Lower leg skin (tissue), 3 donors: ENCODE measurements at regions not wholly inside any gene's neighbourhood (a gene's known extent, or its start where the extent isn't known, plus 50 kb on each side); places are given as distances from the start of the nearest gene placed in this dataset.

Source experiments
- POLR2A ChIP-seq, 2 donors: fragments of 450-650 bp; IDR thresholded peaks; one replicate each; pipeline ENCODE4 v1.6.1; 2016 to 2017; ENCODE audit warnings: antibody characterized with exemption in 2 of 2, mild to moderate bottlenecking in 1 of 2, moderate library complexity in 1 of 2
- TF ChIP-seq, protein P1 (sequence below), 3 donors: fragments of 450-650 bp; IDR thresholded peaks; one replicate each; pipeline ENCODE4 v1.5.1; 2016; ENCODE audit warnings: antibody characterized with exemption in 3 of 3, mild to moderate bottlenecking in 3 of 3, moderate library complexity in 2 of 3

DNA sequence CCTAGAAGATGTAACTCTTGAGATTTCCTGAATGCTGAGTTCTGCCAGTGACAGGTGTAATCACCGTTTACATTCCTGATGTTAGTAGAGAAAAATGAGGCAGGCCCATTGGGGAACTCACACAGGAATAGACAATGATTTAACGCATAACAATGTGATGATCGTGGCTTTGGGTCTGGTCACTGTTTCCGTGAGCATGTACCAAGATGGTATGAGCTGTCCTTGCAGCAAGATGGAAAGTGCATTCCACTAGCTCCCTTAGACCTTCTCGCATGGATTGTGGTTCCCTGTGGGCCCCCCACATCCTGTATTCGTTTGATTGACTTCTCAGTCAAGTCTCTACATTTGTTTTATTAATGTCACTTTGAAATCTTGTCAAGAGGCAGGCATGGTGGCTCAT is 124.0 kb upstream of the DAP start:
- TF ChIP-seq, protein P1, sequence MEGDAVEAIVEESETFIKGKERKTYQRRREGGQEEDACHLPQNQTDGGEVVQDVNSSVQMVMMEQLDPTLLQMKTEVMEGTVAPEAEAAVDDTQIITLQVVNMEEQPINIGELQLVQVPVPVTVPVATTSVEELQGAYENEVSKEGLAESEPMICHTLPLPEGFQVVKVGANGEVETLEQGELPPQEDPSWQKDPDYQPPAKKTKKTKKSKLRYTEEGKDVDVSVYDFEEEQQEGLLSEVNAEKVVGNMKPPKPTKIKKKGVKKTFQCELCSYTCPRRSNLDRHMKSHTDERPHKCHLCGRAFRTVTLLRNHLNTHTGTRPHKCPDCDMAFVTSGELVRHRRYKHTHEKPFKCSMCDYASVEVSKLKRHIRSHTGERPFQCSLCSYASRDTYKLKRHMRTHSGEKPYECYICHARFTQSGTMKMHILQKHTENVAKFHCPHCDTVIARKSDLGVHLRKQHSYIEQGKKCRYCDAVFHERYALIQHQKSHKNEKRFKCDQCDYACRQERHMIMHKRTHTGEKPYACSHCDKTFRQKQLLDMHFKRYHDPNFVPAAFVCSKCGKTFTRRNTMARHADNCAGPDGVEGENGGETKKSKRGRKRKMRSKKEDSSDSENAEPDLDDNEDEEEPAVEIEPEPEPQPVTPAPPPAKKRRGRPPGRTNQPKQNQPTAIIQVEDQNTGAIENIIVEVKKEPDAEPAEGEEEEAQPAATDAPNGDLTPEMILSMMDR (IDR thresholded peaks at IDR 0.05): no peak
- no peak for TF ChIP-seq POLR2A (IDR thresholded peaks at IDR 0.05)
